Osteocyte (in vitro differentiated cells): ENCODE measurements at regions not wholly inside any gene's neighbourhood (a gene's known extent, or its start where the extent isn't known, plus 50 kb on each side); places are given as distances from the start of the nearest gene placed in this dataset.

ENCODE experiments used
- DNase-seq: peaks from one replicate; pipeline ENCODE4 v3.0.0; 2021; ENCODE audit warnings: mixed read lengths; ENCODE audit not compliant: unreplicated experiment; ENCODE audit errors: extremely low spot score
- H3K27ac Mint-ChIP-seq: one replicate; pipeline ENCODE4 v1.8.0; 2021; ENCODE audit warnings: mild to moderate bottlenecking, mixed read lengths; ENCODE audit not compliant: unreplicated experiment
- H3K27me3 Mint-ChIP-seq: one replicate; pipeline ENCODE4 v1.8.0; 2021; ENCODE audit warnings: mixed read lengths; ENCODE audit not compliant: unreplicated experiment
- H3K36me3 Mint-ChIP-seq: one replicate; pipeline ENCODE4 v1.8.0; 2021; ENCODE audit warnings: mixed read lengths; ENCODE audit not compliant: unreplicated experiment
- H3K4me1 Mint-ChIP-seq: one replicate; pipeline ENCODE4 v1.8.0; 2021; ENCODE audit warnings: mixed read lengths; ENCODE audit not compliant: unreplicated experiment
- H3K4me3 Mint-ChIP-seq: one replicate; pipeline ENCODE4 v1.8.0; 2021; ENCODE audit warnings: mild to moderate bottlenecking, moderate library complexity, mixed read lengths; ENCODE audit not compliant: unreplicated experiment
- H3K9me3 Mint-ChIP-seq: one replicate; pipeline ENCODE4 v1.8.0; 2021; ENCODE audit warnings: mixed read lengths; ENCODE audit not compliant: unreplicated experiment
- TF ChIP-seq, protein P1 (sequence below): fragments of 200-600 bp; sonication (generic); IDR thresholded peaks from 2 replicates; pipeline ENCODE4 v1.5.0; 2021; ENCODE audit warnings: antibody characterized with exemption, mild to moderate bottlenecking, moderate library complexity

DNA sequence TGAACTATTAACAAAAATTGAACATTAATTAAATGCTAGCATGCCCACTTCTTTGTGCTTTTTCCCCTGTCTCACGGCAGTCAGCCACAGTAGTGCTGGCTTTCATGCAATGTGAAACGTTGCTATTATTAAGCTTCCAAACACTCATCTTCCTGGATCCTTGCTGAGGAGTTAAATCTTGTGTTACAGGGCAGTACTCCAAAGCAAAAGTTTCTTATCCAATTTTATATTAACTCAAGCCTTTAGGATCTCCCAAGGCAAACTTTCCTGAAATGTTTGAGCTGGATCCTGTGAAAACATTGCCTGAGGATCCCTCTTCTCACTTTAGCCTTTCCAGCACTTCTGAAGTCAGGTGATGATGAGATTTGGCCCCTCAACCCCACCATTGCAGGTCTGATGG lies 1454.8 kb downstream of the FSTL5 start:
- Mint-ChIP-seq H3K27ac (no peak overlapping the region), H3K4me1 (no peaks in the 10 kb centered on the region), H3K9me3 (no peaks in the 10 kb centered on the region), H3K27me3 (no peaks in the 10 kb centered on the region), H3K4me3 (no peak overlapping the region), H3K36me3 (no peaks in the 10 kb centered on the region)
- no peak for DNase-seq
- TF ChIP-seq, protein P1, sequence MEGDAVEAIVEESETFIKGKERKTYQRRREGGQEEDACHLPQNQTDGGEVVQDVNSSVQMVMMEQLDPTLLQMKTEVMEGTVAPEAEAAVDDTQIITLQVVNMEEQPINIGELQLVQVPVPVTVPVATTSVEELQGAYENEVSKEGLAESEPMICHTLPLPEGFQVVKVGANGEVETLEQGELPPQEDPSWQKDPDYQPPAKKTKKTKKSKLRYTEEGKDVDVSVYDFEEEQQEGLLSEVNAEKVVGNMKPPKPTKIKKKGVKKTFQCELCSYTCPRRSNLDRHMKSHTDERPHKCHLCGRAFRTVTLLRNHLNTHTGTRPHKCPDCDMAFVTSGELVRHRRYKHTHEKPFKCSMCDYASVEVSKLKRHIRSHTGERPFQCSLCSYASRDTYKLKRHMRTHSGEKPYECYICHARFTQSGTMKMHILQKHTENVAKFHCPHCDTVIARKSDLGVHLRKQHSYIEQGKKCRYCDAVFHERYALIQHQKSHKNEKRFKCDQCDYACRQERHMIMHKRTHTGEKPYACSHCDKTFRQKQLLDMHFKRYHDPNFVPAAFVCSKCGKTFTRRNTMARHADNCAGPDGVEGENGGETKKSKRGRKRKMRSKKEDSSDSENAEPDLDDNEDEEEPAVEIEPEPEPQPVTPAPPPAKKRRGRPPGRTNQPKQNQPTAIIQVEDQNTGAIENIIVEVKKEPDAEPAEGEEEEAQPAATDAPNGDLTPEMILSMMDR: no peak

DNA sequence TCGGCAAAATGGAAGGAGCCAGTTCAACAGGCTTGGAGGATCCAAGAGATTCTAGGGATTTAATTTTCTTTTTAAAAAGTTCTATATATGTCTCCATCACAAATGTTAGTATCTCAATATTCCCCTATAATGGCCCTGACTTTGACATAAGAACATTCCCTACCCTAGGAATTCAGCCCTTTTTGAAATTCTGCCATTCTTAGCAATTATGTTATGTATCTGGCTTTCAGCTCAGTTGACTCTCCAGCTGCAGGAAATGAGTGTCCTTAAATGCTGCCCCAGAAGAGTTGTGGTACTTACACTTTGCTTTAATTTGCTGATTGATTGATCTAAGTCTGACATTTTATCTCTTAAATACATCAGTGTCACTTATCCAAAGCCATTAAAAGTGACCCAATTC lies 1454.3 kb downstream of the FSTL5 start:
- Mint-ChIP-seq H3K9me3 (no peaks in the 10 kb centered on the region), H3K27me3 (no peaks in the 10 kb centered on the region), H3K4me3 (no peak overlapping the region), H3K36me3 (no peaks in the 10 kb centered on the region), H3K4me1 (no peaks in the 10 kb centered on the region), H3K27ac (no peak overlapping the region)
- DNase-seq: no peak
- TF ChIP-seq, protein P1: no peak

DNA sequence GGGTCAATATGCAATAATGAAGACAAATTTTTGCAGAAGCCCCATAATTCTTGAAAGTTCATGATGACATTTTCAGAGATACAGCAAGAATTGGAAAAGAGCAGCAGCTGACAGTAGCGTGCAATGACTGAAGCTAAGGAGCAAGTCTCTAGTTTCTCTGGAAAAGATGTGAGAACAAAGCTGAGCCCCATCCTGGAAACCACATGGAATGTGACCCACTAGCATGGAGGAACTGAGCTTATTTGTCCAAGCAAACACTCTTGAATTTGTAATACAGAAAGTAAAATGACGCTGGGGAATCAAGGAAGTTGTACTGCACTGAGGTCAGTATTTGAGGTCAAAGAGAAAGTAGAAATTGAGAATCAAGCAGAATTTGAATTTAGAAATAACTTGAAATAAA lies 1447.2 kb downstream of the FSTL5 start:
- H3K36me3 Mint-ChIP-seq: no peaks in the 10 kb centered on the region
- TF ChIP-seq, protein P1: no peak
- no peak overlapping the region for H3K27ac Mint-ChIP-seq
- H3K27me3 Mint-ChIP-seq: no peaks in the 10 kb centered on the region
- H3K9me3 Mint-ChIP-seq: no peaks in the 10 kb centered on the region
- peaks cover 2% of the 10 kb centered on the region for H3K4me1 Mint-ChIP-seq
- no peak overlapping the region for H3K4me3 Mint-ChIP-seq
- no peak for DNase-seq

DNA sequence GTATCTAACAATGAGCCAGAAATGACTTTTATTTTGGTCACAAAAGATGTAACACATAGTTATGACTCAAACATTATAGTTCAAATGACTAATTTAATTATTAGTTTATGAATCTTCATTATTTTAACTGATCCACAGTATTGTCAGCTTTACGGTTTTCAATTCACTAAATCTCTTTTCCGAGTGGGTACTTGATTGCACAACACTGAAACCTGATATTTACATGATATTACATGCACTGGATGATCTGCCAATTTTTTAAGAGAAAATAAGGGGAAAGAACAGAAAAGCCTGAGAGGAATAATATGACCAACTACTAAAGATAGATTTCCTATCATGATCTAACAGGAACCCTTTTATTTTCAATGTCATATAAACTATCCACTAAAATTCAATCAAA lies 1446.0 kb downstream of the FSTL5 start:
- no peaks in the 10 kb centered on the region for H3K27me3 Mint-ChIP-seq
- H3K36me3 Mint-ChIP-seq: no peaks in the 10 kb centered on the region
- DNase-seq: no peak
- TF ChIP-seq, protein P1: no peak
- H3K4me3 Mint-ChIP-seq: no peak overlapping the region
- H3K27ac Mint-ChIP-seq: no peak overlapping the region
- peaks cover 2% of the 10 kb centered on the region for H3K4me1 Mint-ChIP-seq
- no peaks in the 10 kb centered on the region for H3K9me3 Mint-ChIP-seq

DNA sequence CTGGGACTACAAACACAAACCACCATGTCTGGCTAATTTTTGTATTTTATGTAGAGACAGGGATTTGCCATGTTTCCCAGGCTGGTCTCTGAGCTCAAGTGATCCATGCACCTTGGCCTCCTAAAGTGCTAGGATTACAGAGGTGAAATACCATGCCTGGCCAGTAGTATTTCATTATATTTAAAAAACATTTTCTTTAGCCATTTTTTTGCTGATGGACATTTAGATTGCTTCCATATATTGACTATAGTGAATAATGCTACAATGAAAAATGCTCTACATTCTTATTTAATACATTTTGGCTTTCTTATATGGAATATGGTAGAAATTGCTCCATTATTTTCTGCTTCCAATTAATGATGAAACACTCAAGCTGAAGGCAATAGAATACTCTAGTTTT lies 1439.7 kb downstream of the FSTL5 start:
- no peaks in the 10 kb centered on the region for H3K27me3 Mint-ChIP-seq
- H3K4me1 Mint-ChIP-seq: no peaks in the 10 kb centered on the region
- no peak overlapping the region for H3K4me3 Mint-ChIP-seq
- no peak for DNase-seq
- H3K27ac Mint-ChIP-seq: no peak overlapping the region
- no peaks in the 10 kb centered on the region for H3K36me3 Mint-ChIP-seq
- TF ChIP-seq, protein P1: no peak
- no peaks in the 10 kb centered on the region for H3K9me3 Mint-ChIP-seq
